ENCODE measurements at regions not wholly inside any gene's neighbourhood (a gene's known extent, or its start where the extent isn't known, plus 50 kb on each side); places are given as distances from the start of the nearest gene placed in this dataset.
"Not testable (repeated sequence)": the region's sequence is repeated elsewhere in the genome, so short reads cannot be mapped to it uniquely, and the experiment has no call there.

DNA sequence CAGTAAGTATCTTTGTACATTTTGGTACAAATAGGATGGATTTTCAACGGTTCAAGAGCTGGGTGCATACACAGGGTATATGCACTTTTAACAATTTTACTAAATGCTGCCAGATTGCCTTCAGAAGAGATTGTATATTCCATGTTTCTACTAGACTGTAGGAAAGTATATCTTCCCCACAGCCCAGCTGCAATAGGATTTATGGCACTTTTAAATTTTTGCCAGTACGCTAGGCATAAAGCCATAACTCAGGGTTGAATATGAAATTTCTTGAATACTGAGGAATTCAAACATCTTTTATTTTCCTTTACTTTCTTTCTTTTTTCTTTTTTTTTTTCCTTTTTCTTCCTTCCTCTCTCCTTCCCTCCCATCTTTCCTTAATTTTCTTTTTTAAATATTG lies 78.7 kb upstream of the SULF2 start:
- DNase-seq (ENCODE audit: low spot score): no peak

DNA sequence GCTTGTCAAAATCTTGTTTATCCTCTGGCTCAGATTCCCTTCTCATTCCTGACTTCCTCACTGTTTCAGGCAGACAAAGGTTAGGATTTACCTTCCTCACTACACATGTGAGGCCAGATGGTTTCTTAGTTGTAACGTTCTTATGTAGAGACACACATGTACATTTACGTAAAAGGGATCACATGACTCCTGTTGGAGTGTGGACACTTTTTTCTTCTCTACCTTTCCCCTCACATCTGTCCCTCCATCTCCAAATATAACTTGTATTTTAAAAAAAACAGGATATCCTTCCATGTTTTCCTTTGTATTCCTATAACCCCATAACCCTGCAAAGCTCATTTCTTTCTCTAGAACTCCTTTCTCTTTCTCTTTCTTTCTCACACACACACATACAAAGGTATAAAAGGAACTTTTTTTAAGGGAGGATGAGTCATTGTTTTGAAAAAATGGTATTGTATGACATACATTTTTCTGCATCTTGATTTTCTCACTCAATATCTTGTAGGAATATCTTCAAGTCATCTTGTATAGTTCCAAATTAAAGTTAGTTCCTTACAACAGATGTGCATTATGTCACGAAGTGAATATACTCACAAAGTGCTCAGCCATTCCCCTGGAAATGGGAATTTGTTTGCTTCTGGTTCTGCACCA lies 78.2 kb upstream of the SULF2 start:
- DNase-seq (ENCODE audit: low spot score): no peak

DNA sequence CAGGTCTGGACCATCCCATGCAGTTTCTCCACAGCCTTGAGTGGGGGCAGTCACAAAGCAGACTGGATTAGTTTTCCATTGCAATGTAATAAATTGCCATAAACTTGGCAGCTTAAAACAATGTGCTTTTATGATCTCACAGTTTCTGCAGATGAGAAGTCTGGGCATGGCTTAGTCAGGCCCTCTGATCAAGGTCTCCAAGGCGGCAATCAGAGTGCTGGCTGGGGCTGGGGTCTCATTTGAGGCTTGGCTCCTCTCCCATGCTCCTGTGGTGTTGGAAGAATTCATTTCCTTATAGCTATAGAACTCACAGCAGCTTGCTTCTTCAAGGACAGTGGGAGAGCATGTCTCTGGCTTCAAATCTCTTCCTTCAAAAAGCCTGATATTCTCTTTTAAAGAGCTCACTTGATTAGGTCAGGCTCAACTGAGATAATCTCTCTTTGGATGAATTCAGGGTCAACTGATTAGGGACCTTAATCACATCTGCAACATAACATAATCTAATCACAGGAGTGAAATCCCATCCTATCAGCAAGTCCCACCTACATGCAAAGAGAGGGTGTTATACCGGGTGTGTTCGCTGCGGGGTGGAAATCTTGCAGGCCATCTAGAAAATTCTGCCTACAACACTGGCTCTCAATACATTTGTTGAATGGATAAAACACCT lies 77.4 kb upstream of the SULF2 start:
- no peak for DNase-seq (ENCODE audit: low spot score)

DNA sequence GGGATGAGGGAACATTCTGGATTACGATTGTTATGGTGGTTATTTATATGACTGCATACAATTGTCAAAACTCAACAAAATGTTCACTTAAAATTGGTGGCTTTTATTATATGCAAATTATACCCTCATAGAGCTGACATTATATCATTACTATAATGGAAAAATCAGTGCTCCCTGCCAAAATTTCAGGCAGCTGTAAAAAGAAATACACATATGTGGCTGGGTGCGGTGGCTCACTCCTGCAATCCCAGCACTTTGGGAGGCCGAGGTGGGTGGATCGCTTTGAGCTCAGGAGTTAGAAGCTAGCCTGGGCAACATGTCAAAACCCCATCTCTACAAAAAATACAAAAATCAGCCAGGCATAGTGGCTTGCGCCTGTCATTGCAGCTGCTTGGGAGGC lies 75.8 kb upstream of the SULF2 start:
- no peak for DNase-seq (ENCODE audit: low spot score)

DNA sequence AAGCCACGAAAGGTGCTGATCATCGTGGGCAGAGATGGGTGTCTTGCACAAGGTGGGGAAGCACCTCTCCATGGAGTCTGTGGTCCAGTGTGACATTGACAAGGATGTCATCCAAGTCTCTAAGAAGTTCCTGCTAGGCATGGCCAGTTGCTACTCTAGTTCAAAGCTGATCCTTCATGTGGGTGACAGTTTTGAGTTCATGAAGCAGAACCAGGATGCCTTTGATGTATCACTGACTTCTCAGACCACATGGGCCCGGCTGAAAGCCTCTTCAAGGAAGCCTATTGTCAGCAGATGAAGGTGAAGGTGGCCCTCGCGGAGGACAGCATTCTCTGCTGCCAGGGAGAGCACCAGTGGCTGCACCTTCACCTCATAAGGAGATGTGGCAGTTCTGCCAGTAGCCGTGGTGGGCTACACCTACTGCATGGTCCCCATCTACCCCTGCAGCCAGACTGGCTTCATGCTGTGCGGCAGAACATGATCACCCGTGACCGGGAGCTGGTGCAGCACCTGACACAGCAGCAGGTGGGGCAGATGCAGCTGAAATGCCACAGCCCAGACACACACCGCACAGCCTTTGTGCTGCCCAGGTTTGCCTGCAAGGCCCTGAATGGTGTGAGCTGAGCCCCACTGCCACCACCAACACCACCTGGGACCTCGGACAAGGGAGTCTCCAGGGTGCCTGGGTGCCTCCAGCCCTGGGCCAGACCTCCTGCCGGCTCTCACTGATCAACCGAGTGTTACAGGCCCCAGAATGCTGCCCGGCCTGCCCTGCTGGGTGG lies 75.0 kb upstream of the SULF2 start:
- DNase-seq (ENCODE audit: low spot score): no peak

DNA sequence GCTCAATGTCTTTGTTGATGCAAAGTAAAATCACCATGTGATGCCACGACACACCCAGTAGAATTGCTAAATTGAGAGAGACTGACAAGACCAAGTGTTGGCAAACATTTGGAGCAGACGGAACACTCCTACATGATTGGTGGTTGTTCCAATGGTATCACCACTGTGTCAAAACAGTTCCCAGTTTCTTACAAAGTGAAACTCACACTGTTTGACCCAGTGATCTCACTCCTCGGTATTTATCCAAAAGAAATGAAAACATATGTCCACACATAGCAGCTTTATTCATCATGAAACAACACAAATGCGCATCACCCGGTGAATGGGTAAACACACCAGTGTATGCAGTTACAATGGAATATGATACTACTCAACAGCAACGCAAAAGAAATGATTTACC lies 74.0 kb upstream of the SULF2 start:
- no peak for DNase-seq (ENCODE audit: low spot score)

DNA sequence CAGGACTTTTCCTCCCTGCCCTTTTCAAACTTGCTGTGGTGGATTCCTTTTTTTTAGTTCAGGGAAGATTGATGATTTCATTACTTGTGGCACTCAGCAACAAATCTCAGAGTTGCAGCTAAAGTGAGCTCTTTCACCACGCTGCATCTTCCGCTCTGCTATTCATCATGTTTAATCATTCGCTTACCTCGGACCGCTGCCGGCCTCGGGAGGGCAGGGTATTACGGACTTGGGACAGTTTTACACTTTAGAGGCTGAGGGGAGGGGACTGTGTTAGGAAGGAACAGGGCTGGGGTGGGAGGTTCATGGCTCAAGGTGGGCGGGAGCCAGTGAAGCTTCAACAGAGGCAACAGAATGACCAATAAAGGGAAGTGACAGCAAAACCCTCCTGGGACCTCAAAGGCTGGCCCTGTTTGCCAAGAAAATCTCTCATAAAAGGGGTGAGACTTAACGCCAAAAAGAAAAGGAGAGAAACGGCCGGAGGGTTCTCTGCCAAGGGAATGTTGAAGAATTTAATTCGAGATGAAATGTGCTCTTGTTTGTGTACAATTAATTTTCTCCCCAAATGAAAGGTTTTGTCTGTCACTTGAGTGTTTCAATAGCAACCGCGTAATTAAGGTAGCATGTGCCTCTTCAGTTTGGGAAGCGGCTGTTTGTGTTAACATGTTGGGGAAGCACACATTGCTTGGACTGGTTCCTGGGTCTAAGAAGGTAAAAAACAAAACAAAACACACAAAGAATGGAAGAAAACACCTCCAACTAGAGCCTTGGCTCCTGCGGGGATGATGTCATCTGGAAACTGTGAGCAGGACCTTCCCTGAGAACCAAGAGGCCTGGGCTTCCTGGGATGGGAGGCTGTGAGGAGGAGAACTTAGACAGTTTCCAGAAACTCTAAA lies 72.5 kb upstream of the SULF2 start:
- DNase-seq (ENCODE audit: low spot score): peak; percentile 48

DNA sequence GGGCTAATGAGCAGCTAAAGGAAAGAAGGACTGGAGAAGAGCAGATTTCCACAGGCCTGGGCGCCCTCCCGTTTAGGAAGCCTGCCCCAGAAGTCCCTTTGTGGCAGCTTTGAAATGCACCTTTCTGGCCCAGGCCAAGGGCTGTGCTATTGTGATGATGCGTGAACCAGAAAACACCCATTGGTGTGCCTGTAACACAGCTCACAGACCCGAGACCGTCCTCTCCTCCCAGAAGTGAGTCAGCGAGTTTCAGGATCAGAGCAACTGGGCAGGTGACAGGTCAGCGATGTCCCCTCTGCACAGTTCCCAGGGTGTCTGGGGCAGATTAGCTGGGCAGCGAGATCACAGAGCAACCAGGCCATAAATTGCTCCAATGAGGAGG lies 71.9 kb upstream of the SULF2 start:
- no peak for DNase-seq (ENCODE audit: low spot score)

DNA sequence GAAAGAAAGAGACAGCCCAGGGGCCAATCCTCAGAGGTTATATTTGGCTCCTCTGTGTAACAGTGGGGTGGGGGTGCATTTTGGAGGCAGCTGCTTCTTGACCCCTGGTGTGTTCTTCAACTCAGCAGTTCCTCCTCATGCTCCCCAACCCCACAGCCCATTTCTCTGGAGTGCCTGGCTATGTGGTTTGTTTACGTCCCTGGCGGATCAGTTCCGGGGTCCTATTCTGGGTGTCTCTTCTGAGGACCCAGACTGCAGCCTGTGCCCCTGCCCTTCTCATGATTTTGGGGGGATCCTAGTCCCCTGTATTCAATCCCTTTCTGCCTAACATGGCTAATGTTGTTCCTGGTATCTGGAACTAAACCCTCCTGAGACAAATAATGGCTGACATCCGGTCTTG lies 70.5 kb upstream of the SULF2 start:
- no peak for DNase-seq (ENCODE audit: low spot score)

DNA sequence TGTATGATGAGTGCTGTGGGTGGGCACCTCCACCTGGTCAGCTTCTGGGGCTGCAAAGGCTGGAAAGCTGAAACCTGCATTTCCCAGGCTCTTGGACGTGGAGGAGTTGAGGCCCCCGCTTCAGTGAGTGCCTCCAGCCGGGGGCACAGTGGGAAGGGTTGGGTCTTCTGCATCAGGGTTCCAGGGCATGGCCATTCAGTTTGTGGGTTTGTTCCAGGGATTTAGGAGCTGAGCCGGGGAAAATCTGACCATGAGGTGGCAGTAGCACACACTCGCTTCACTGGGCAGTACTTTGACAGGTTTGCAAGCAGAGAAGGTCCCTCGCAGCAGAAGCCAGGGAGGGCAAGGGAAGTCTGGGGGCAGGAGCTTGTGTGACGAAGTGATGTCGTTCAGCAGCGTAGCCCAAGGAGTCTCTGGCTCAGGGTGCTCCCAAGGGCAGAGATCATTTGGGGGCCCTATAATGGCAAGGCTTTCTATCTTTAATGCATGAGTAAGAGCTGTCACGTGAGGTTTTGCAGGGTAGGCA lies 69.5 kb upstream of the SULF2 start:
- peak; percentile 60 for DNase-seq (ENCODE audit: low spot score)

DNA sequence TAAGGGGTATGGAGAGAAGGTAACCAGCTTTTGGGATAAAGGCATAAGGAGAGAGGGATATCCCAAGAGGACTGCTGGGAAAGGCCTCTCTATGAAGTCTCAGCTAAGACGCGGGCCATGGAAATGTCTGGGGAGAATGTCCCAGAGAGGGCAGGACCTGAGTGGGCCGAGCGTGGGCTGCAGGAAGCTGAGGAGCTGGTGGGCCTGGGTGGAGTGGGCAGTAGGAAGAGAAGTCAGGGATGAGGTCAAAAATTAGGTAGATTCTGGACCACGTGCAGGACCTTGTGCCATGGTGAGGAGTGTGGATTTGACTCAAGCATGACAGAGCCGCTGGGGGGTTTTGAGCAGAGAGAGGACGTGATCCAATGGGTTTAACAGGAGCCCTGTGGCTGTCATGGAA lies 66.5 kb upstream of the SULF2 start:
- DNase-seq (ENCODE audit: low spot score): no peak

DNA sequence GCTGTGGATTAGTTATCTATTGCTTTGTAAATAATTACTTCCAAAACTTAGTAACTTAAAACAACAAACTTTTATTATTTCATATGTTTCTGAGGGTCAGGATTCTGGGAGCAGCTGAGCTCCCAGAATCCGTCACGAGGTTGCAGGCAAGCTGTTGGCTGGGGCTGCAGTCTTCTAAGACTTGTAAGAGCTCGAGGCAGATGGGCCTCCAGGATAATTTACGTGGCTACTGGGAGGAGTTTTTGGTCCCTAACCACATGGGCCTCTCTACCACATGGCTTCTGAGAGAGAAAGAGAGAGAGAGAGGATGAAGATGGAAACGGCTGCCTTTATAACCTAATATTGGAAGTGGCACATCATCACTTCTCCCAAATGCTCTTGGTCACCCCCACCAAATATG lies 64.9 kb upstream of the SULF2 start:
- no peak for DNase-seq (ENCODE audit: low spot score)

DNA sequence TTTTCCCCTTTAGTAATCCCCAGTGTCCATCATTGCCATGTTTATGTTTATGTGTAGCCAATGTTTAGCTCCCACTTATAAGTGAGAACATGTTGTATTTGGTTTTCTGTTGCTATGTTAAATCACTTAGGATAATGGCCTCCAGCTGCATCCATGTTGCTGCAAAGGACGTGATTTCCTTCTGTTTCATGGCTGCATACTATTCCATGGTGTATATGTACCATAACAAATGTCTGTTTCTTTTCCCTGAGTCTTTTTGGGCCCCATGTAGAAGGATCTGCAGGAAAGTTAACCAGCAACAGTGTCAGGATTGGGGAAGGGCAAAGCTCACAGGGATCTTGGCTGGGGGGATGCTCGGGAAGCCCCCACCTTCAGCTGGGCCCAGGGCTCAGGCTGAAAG lies 64.3 kb upstream of the SULF2 start:
- DNase-seq (ENCODE audit: low spot score): no peak

DNA sequence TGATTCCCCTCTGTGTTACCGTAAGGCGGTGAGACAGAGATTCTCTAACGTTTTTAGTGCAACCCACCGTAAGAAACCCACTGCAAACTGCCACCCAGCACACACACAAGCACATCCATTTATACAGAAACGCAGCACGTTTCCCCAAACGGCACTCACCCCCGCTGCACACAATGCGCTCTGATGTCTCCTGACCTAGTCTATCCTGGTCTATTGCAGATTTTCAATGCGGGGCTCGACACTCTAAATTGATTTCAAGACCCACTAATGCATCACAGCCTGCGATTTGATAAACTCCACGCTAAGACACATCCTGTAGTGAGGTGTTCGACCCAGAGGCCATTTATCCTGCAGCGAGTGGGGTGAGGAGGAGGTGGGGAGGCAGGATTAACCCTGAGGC lies 63.7 kb upstream of the SULF2 start:
- DNase-seq (ENCODE audit: low spot score): no peak

DNA sequence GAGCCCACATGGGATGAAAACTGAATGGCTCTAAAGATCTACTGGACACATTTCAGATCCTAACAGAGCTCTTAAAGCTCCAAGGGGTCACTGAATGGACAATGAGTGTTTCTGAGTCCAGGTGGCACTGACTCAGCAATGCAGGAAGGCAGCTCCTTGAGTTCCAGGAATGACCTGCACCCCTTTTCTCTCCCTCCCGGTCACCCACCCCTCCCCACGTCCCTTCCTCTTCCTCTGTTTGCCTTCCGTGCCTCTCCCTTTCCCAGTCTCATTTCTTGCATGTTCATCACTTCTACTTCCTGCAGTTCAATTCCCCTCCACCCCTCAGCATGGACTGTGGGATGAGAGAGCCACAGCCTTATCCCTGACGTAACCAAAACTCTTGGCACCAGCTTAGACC lies 63.3 kb upstream of the SULF2 start:
- not testable (repeated sequence) for DNase-seq (ENCODE audit: low spot score)

DNA sequence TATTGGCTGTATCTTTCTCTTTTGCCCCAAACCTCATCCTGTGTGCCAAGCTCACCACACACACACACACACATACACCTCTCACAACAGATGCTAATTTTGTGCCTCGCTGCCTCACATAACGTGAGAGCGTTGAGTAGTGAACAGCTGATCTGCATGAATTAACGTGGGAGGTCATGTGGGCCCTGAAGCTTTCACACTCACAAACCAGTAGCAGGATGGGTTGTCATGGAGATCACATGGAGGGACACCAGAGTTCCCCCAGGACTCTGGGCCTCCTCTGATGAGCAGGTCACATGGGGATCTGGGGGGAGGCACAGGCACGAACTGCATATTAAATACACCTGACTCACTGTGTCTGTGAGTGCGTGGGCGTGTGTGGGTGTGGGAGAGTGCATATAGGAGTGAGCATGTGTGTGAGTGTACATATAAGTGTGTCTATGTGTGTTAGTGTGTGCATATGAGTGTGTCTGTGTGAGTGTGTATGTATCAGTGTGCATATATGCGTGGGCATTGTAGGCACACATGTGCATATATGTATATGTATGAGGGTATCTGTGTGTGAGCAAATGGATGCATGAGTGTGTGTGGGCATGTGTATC lies 62.7 kb upstream of the SULF2 start:
- DNase-seq (ENCODE audit: low spot score): no peak

DNA sequence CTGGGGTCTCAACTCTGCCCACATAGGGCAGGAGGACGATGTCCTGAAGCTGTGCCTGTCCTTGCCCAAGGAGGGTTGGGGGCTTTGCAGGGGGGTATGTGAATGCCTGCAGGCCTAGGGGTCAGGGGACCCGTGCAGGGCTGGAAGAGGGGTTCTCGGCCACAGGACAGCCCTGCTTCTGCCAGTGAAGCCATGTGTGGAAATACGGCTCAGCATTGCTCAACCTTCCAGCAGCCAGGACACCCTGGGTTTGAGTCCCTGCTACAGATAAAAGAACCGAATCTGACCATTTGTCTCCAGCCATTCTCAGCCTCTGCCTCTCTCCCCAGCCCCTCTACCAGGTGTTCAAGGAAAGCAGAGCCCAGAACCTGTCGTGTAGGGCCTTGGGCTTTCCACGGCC lies 61.9 kb upstream of the SULF2 start:
- DNase-seq (ENCODE audit: low spot score): not testable (repeated sequence)

DNA sequence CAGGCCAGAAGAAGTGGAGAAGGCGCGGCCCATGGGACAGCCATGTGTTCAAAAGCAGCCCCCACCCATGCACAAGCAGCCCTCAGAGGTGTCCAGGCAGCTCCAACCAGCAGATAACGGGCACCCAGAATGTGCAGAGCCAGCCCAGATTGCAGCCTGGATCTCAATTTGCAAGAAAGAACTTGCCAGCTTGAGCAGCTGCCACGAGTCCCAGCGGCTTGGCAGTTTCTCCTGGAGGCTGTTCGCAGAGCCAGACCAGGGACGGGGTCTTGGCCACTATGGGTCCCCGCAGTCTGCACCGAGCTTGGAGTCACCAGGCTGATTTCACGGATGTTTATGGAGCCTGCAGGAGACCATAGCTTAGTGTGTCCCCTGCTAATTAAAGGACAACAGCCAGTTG lies 61.4 kb upstream of the SULF2 start:
- not testable (repeated sequence) for DNase-seq (ENCODE audit: low spot score)

DNA sequence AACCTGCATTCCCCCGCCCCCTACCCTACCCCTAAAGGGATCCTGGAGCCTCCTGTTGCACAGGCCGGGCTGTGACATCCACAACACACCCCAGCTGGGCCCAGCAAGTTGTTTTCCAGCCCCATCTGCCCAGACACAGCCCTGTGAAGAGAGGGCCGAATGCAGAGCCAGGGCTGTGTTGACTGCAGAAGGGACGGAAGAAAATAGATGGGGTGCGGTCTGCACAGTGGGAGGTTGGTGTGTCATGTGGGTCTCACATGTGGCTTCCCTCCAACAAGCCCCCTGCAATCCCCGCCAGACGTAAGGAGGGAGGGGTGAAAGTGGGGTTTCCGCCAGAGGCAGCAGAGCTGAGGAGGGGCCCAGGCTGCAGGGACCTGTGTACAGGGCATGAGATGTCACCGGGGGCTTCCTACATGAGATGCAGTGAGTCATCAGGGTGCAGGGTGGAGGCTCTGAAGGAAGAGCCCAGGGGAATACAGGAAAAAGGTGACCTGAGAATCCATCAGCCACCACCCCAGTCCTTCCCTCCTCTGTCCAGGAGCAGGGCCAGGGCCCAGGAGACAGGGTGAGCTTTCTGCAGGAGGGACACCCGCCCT lies 60.2 kb upstream of the SULF2 start:
- not testable (repeated sequence) for DNase-seq (ENCODE audit: low spot score)

DNA sequence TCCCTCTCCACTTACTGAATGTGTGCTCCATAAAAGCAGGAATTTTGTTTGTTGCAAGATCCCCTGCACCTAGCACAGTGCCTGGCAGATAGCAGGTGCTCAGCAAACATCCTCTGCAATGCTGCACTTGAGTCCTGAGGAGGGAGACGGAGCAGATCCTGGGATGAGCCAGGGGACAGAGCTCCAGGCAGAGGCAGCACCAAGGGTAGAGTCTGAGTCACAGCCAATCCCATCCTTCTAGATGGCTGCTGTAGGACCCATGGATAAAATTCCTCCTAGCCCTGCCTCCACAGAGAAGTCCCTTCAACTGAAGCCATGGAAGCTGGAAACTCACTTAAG lies 59.3 kb upstream of the SULF2 start:
- DNase-seq (ENCODE audit: low spot score): not testable (repeated sequence)

DNA sequence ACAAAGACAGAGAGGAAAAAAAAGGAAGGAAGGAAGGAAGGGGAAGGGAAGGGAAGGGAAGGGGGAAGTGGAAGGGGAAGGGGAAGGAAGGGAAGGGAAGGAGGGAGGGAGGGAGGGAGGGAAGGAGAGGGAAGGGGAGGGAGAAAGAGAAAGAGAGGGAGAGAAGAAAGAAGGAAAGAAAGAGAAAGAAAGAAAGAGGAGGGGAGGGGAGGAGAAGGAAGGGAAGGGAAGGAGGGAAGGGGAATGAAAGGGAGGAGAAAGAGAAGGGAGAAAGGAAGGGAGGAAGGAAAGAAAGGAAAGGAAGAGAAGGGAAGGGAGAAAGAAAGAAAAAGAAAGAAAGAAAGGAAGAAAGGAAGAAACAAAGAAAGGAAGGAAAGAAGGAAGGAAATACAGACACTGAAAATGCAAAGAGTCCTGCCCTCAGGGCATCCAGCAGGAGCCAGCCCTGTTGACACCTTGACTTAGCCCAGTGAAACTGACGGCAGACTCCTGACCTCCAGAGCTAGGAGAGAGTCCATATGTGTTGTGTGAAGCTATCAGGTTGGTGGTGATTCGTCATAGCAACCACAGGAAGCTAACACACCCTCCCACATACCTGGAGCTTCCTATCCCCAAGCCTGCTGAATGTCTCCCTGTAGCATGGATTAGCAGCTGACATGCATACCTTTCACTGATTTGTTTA lies 58.7 kb upstream of the SULF2 start:
- DNase-seq (ENCODE audit: low spot score): no peak

Data from AG08395 (cell line).